ENCODE measurements at regions not wholly inside any gene's neighbourhood (a gene's known extent, or its start where the extent isn't known, plus 50 kb on each side); places are given as distances from the start of the nearest gene placed in this dataset.
A peak's percentile ranks its signal among the peaks of the same experiment; 100 is the strongest.

GRCh38 chr7:80583901-80584300 is 54.5 kb upstream of the CD36 start:
- ChIA-PET CTCF (interaction anchor here (0.7 kb wide), 1 partner anchor 20 kb away, joined by 4 read pairs; no protein-coding TSS in a partner anchor), POLR2A (ENCODE audit: unreplicated experiment) (no interaction called here)
- Histone ChIP-seq H3K9me3 (ENCODE audit: insufficient read depth, low read depth) (no peaks in the 10 kb centered on the region; the same call in 1 of the 2 replicates), H3K27me3 (ENCODE audit: insufficient read depth, low read depth) (no peaks in the 10 kb centered on the region), H3K4me3 (no peak overlapping the region), H3K4me2 (no peak overlapping the region), H4K20me1 (ENCODE audit: insufficient read depth) (no peaks in the 10 kb centered on the region), H3F3A (ENCODE audit: insufficient read depth, low read depth) (no peaks in the 10 kb centered on the region), H3K4me1 (replicated peaks; ENCODE audit: insufficient read depth) (peaks cover 19% of the 10 kb centered on the region), H3K79me2 (ENCODE audit: low read depth) (no peaks in the 10 kb centered on the region), H3K27ac (no peak overlapping the region), H3K9me2 (ENCODE audit: insufficient read depth) (no peaks in the 10 kb centered on the region), H3K36me3 (ENCODE audit: low read depth) (no peaks in the 10 kb centered on the region), H2AFZ (no peak overlapping the region)
- no peak for DNase-seq
- intact Hi-C loops (cut with micrococcal nuclease; ENCODE audit: unreplicated experiment) = no loop called here
- no TSS peak for BruUV-seq (replicated peaks)
- TF ChIP-seq CTCF (conservative IDR thresholded peaks at IDR 0.05) (no peak), EZH2 (IDR thresholded peaks at IDR 0.05; ENCODE audit: low read depth) (no peak)

GRCh38 chr7:80584778-80585177 is 53.7 kb upstream of the CD36 start:
- H3K4me3 ChIP-seq = no peak overlapping the region
- H3K9me2 ChIP-seq (ENCODE audit: insufficient read depth) = no peaks in the 10 kb centered on the region
- peak overlapping the region; percentile 30; the same call in 1 of the 2 replicates for H2AFZ ChIP-seq
- no peaks in the 10 kb centered on the region for H3K27me3 ChIP-seq (ENCODE audit: insufficient read depth, low read depth)
- no peaks in the 10 kb centered on the region for H3F3A ChIP-seq (ENCODE audit: insufficient read depth, low read depth)
- no TSS peak for BruUV-seq (replicated peaks)
- no peaks in the 10 kb centered on the region for H4K20me1 ChIP-seq (ENCODE audit: insufficient read depth)
- TF ChIP-seq CTCF (conservative IDR thresholded peaks at IDR 0.05) = no peak
- TF ChIP-seq EZH2 (IDR thresholded peaks at IDR 0.05; ENCODE audit: low read depth) = no peak
- ChIA-PET POLR2A (ENCODE audit: unreplicated experiment) (no interaction called here), CTCF (no interaction called here)
- no peak overlapping the region for H3K27ac ChIP-seq
- no peak overlapping the region for H3K4me2 ChIP-seq
- DNase-seq = peak; percentile 28 to 48
- H3K79me2 ChIP-seq (ENCODE audit: low read depth) = no peaks in the 10 kb centered on the region
- intact Hi-C loops (cut with micrococcal nuclease; ENCODE audit: unreplicated experiment) = no loop called here
- no peaks in the 10 kb centered on the region; the same call in 1 of the 2 replicates for H3K9me3 ChIP-seq (ENCODE audit: insufficient read depth, low read depth)
- H3K4me1 ChIP-seq (replicated peaks; ENCODE audit: insufficient read depth) = peaks cover 19% of the 10 kb centered on the region
- no peaks in the 10 kb centered on the region for H3K36me3 ChIP-seq (ENCODE audit: low read depth)

- no TSS peak for BruUV-seq (replicated peaks)
- intact Hi-C loops (cut with micrococcal nuclease; ENCODE audit: unreplicated experiment) = no loop called here
- Histone ChIP-seq H3K9me3 (ENCODE audit: insufficient read depth, low read depth) (no peaks in the 10 kb centered on the region; the same call in 1 of the 2 replicates), H3K27ac (no peak overlapping the region), H3F3A (ENCODE audit: insufficient read depth, low read depth) (no peaks in the 10 kb centered on the region), H3K9me2 (ENCODE audit: insufficient read depth) (no peaks in the 10 kb centered on the region), H3K4me3 (no peak overlapping the region), H3K27me3 (ENCODE audit: insufficient read depth, low read depth) (no peaks in the 10 kb centered on the region), H3K4me1 (replicated peaks; ENCODE audit: insufficient read depth) (peaks cover 10% of the 10 kb centered on the region; the same call in 1 of the 2 replicates), H3K79me2 (ENCODE audit: low read depth) (no peaks in the 10 kb centered on the region), H2AFZ (no peak overlapping the region), H3K4me2 (no peak overlapping the region), H3K36me3 (ENCODE audit: low read depth) (no peaks in the 10 kb centered on the region), H4K20me1 (ENCODE audit: insufficient read depth) (no peaks in the 10 kb centered on the region)
- TF ChIP-seq EZH2 (IDR thresholded peaks at IDR 0.05; ENCODE audit: low read depth) (no peak), CTCF (conservative IDR thresholded peaks at IDR 0.05) (no peak)
- ChIA-PET POLR2A (ENCODE audit: unreplicated experiment) (no interaction called here), CTCF (no interaction called here)
- no peak for DNase-seq
Measured at GRCh38 chr7:80587538-80587937, 50.9 kb upstream of the CD36 start.
